ENCODE measurements at regions not wholly inside any gene's neighbourhood (a gene's known extent, or its start where the extent isn't known, plus 50 kb on each side); places are given as distances from the start of the nearest gene placed in this dataset.
"Not testable (repeated sequence)": the region's sequence is repeated elsewhere in the genome, so short reads cannot be mapped to it uniquely, and the experiment has no call there.

DNA sequence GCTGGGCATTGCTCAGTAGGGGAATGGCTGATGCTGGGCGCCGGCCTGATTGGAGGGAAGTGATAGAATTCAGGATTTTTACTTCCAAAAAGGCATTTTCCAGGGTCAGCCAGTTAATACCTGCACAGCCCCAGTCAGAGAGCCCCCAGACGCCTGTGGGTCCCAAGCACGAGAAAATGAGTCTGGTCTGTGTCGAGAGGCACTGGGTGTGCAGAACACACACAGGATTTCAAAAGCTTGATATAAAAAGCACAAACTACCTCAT is 164.6 kb upstream of the TNRC6C start:
- TF ChIP-seq JUND (IDR thresholded peaks at IDR 0.05; ENCODE audit: low read depth): no peak
- in situ Hi-C loops (cut with HindIII; ENCODE audit: low pct_unique_long_range_greater_than_20kb, low sequenced_read_pairs): no loop called here
- DNase-seq (ENCODE audit: low read depth in 1 of 2, low spot score in 1 of 2): no peak

DNA sequence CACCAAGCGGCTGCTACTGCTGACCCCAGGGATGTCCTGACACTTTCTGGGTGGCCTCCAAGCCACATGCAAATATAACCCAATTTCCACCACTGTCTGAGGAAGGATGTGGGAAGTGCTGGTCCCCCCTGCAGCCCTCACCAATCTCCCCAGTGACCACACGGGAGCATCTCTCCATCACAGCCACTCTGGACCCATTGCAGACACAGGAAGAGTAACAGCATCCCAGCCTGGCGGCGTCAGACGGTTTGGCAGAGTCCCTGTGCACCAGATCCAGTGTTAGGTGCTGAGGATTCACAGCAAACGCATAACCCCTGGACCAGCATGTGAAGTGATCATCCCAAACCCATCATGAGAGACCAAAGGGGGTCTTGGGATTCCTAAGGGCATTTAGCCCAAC is 163.7 kb upstream of the TNRC6C start:
- in situ Hi-C loops (cut with HindIII; ENCODE audit: low pct_unique_long_range_greater_than_20kb, low sequenced_read_pairs): no loop called here
- no peak for TF ChIP-seq JUND (IDR thresholded peaks at IDR 0.05; ENCODE audit: low read depth)

GRCh38 chr17:77795685-77796084 is 162.8 kb upstream of the TNRC6C start:
- no peak for TF ChIP-seq JUND (IDR thresholded peaks at IDR 0.05; ENCODE audit: low read depth)
- in situ Hi-C loops (cut with HindIII; ENCODE audit: low pct_unique_long_range_greater_than_20kb, low sequenced_read_pairs): no loop called here
- no peak for DNase-seq (ENCODE audit: low read depth in 1 of 2, low spot score in 1 of 2)

More for the DNA sequence above, 163.7 kb upstream of the TNRC6C start:
- no peak for DNase-seq (ENCODE audit: low read depth in 1 of 2, low spot score in 1 of 2)

DNA sequence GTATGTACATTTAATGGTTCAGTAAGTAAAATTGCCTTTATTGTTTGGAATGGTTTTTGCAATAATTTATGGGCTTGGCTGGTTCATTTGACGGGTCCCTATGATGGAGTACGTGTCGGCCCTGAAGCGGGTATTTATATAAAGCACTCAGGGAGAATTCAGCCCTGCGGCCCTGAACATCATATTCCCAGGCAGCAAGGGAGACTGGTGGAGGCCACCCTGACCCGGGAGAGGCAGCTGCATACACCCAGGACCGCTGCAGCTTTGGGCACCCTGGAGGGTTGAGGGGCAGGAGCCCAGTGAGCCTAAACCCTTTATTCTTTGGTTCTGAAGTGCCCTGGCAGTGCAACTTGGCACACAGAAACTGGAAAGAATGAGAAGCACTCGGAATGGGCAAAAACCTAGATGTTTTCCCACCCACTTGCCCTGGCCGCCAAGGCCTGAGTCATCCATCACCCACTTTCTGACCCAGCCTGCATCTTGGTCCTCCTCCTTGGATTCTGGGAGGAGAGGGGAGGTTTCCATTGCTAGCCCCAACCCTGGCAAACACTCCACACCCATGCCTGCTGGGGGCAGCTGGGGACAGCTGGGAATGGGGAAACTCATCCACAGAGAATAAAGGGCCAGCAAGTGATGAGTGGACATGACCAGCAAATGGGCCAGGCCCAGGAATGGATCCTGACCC is 162.2 kb upstream of the TNRC6C start:
- in situ Hi-C loops (cut with HindIII; ENCODE audit: low pct_unique_long_range_greater_than_20kb, low sequenced_read_pairs): no loop called here
- no peak for TF ChIP-seq JUND (IDR thresholded peaks at IDR 0.05; ENCODE audit: low read depth)
- DNase-seq (ENCODE audit: low read depth in 1 of 2, low spot score in 1 of 2): no peak

DNA sequence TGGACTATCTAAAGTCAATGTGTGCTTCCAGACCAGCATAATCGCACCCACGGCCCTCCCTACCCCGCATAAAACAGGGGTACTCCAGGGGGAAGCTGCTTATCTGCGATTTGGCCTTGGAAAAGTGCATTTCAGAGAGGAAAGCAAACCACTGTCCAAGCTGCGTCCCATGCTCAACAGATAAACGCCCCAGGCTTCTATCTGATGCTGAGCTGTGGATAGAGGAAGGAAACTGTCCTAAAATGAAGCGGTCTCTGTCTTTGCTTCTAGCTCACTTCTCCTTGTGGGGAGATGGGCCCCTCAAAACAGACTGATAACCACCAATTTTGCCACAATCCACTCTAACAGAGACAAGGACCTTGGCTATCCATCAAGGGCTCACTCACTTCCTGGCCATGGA is 160.5 kb upstream of the TNRC6C start:
- no peak for TF ChIP-seq JUND (IDR thresholded peaks at IDR 0.05; ENCODE audit: low read depth)
- in situ Hi-C loops (cut with HindIII; ENCODE audit: low pct_unique_long_range_greater_than_20kb, low sequenced_read_pairs): no loop called here
- no peak for DNase-seq (ENCODE audit: low read depth in 1 of 2, low spot score in 1 of 2)

DNA sequence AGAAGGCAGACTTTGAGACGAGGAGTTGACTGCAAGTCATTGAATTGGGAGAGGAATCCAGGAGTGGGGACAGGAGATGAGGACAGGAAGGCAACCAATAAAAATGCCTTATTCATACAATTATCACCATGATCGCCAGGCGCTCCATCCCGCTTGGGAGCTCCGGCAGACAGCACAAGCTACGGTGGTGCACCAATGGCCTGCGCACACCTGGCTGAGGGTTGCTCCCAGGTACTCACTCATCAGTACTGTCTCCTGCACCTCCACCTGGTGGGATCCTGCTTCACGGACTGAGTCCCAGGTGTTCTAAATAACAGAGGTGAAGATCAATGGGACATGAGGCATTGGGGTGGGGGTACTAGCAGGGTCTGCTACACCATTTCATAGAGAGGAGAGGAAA is 160.0 kb upstream of the TNRC6C start:
- no peak for DNase-seq (ENCODE audit: low read depth in 1 of 2, low spot score in 1 of 2)
- in situ Hi-C loops (cut with HindIII; ENCODE audit: low pct_unique_long_range_greater_than_20kb, low sequenced_read_pairs): no loop called here
- TF ChIP-seq JUND (IDR thresholded peaks at IDR 0.05; ENCODE audit: low read depth): no peak

DNA sequence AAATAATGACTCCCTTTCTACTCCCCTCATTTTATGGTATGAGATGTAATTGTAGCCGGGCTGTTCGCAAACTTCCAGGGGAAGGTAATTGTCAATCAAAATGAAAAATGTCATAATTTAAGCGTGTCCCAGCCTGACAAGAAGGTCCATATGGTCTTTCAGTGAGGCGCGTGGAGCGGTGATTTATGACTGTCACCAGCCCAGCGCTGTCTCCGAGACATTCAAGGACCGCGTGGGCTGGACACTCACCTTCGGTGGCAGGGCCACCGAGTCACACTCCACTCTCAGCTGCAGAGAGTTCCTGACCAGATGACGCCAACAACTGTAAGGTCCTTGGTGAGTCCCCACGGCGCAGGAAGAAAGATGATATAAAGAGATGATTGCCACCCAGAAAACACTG is 157.7 kb upstream of the TNRC6C start:
- in situ Hi-C loops (cut with HindIII; ENCODE audit: low pct_unique_long_range_greater_than_20kb, low sequenced_read_pairs): no loop called here
- DNase-seq (ENCODE audit: low read depth in 1 of 2, low spot score in 1 of 2): no peak
- no peak for TF ChIP-seq JUND (IDR thresholded peaks at IDR 0.05; ENCODE audit: low read depth)

GRCh38 chr17:77801545-77802332 is 156.8 kb upstream of the TNRC6C start:
- no peak for TF ChIP-seq JUND (IDR thresholded peaks at IDR 0.05; ENCODE audit: low read depth)
- DNase-seq (ENCODE audit: low read depth in 1 of 2, low spot score in 1 of 2): no peak
- in situ Hi-C loops (cut with HindIII; ENCODE audit: low pct_unique_long_range_greater_than_20kb, low sequenced_read_pairs): no loop called here

GRCh38 chr17:77802333-77802615 is 156.2 kb upstream of the TNRC6C start:
- no peak for TF ChIP-seq JUND (IDR thresholded peaks at IDR 0.05; ENCODE audit: low read depth)
- in situ Hi-C loops (cut with HindIII; ENCODE audit: low pct_unique_long_range_greater_than_20kb, low sequenced_read_pairs): no loop called here
- DNase-seq (ENCODE audit: low read depth in 1 of 2, low spot score in 1 of 2): no peak

DNA sequence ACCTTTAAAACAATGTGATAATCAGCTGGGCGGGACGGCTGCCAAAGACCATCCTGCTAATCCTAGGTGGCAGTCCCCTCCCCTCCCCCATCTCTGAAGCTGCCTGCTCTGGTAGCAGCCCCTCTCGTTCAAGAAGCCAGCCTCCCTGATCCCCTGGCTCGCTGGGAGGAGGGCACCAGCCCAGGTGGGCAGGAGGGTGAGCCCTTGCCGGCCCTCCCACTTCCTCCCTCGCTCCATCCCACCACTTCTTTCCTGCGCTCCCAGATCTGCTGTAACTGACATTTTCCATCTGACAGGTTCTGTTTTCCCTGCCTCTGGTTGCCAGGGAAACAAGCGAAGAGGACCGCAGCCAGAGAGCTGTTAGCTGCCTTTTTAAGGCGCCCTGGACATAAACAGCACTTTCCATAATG is 155.7 kb upstream of the TNRC6C start:
- TF ChIP-seq JUND (IDR thresholded peaks at IDR 0.05; ENCODE audit: low read depth): no peak
- DNase-seq (ENCODE audit: low read depth in 1 of 2, low spot score in 1 of 2): no peak
- in situ Hi-C loops (cut with HindIII; ENCODE audit: low pct_unique_long_range_greater_than_20kb, low sequenced_read_pairs): no loop called here

- no peak for TF ChIP-seq JUND (IDR thresholded peaks at IDR 0.05; ENCODE audit: low read depth)
- DNase-seq (ENCODE audit: low read depth in 1 of 2, low spot score in 1 of 2): no peak
- in situ Hi-C loops (cut with HindIII; ENCODE audit: low pct_unique_long_range_greater_than_20kb, low sequenced_read_pairs): no loop called here
These were observed 154.8 kb upstream of the TNRC6C start for GRCh38 chr17:77803726-77804125.

DNA sequence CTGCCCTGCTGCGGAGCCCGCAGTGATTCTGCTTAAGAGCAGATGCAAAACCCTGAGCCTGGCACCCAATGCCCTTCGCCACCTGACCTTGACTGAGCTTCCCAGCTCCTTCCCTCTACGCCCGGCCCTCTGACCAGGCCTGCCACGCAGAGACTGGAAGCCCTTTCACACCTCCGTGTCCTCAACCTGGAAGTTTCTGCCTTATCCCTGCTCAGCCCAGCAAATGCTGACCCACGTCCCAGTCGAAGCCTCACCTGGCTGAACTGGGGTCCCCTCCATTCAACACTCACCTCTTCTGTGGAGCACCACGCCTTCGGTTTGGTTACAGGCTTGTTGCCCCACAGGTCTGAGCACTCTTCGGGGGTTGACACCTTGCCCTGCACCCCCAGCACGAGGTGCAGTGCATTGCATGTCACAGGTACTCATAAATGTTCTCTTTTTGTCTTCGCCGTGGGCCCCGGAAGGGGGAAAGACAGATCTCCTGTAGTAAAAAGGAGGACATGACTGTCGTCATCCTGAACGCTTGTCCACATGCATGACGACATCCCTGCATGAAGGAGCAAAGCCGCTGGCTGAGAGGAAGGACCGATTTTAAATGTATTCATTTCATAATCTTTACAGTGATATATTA is 153.6 kb upstream of the TNRC6C start:
- in situ Hi-C loops (cut with HindIII; ENCODE audit: low pct_unique_long_range_greater_than_20kb, low sequenced_read_pairs): no loop called here
- no peak for DNase-seq (ENCODE audit: low read depth in 1 of 2, low spot score in 1 of 2)
- TF ChIP-seq JUND (IDR thresholded peaks at IDR 0.05; ENCODE audit: low read depth): no peak

- DNase-seq (ENCODE audit: low read depth in 1 of 2, low spot score in 1 of 2); in situ Hi-C loops (cut with HindIII; ENCODE audit: low pct_unique_long_range_greater_than_20kb, low sequenced_read_pairs): not testable (repeated sequence)
These were observed 152.5 kb upstream of the TNRC6C start for GRCh38 chr17:77805970-77806369.

All from T47D (cell line).